GM23338 (cell line): ENCODE measurements at regions not wholly inside any gene's neighbourhood (a gene's known extent, or its start where the extent isn't known, plus 50 kb on each side); places are given as distances from the start of the nearest gene placed in this dataset.

Source experiments
- EZH2 ChIP-seq: fragments of 200-600 bp; sonication (generic); IDR thresholded peaks from one replicate; pipeline ENCODE4 v1.8.0; 2017; ENCODE audit warnings: antibody characterized with exemption, mild to moderate bottlenecking, low read depth; ENCODE audit not compliant: unreplicated experiment
- POLR2AphosphoS5 ChIP-seq: IDR thresholded peaks from 2 replicates; pipeline ENCODE4 v1.6.1; 2016; ENCODE audit warnings: antibody characterized with exemption, low read depth
- TF ChIP-seq, protein P1 (sequence below), 2 experiments: fragments of 200-600 bp in 1 of 2; sonication (generic) in 1 of 2; conservative IDR thresholded peaks; 2 replicates each; pipeline versions ENCODE4 v1.5.1 to v1.6.1; 2016 to 2017; ENCODE audit warnings: antibody characterized with exemption in 2 of 2, low read depth in 2 of 2, mild to moderate bottlenecking in 2 of 2, moderate library complexity in 1 of 2

DNA sequence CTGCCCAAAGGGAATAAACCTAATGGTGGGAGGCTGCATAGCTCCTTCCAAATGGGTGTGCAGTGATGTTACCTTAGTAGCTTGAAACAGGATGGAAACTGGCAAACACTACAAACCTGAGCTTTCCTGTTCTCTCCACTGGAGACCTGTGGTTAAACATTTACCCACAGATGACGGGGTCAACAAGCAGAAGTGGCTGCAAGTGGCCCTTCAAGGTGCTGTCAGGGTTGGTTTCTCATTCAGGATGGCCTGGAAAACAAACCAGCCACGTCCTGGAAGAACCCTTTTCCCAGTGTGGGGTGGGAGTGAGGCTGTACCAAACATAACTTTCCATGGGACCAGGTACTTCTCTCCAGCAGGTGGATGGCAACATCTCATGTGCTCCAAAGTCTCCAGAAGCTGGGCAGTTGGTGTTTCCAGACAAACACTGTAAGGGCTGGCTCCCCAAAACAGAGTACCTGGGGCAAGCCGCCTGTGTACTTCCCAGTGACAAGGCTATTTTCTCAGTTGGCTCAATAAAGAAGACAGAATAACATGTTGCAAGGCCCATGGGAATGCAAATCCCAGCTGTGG, 67.5 kb downstream of the DNAJB9 start:
- TF ChIP-seq, protein P1, sequence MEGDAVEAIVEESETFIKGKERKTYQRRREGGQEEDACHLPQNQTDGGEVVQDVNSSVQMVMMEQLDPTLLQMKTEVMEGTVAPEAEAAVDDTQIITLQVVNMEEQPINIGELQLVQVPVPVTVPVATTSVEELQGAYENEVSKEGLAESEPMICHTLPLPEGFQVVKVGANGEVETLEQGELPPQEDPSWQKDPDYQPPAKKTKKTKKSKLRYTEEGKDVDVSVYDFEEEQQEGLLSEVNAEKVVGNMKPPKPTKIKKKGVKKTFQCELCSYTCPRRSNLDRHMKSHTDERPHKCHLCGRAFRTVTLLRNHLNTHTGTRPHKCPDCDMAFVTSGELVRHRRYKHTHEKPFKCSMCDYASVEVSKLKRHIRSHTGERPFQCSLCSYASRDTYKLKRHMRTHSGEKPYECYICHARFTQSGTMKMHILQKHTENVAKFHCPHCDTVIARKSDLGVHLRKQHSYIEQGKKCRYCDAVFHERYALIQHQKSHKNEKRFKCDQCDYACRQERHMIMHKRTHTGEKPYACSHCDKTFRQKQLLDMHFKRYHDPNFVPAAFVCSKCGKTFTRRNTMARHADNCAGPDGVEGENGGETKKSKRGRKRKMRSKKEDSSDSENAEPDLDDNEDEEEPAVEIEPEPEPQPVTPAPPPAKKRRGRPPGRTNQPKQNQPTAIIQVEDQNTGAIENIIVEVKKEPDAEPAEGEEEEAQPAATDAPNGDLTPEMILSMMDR (conservative IDR thresholded peaks at IDR 0.05; ENCODE audit: low read depth in 2 of 2), result no peak
- TF ChIP-seq EZH2, result no peak
- no peak for TF ChIP-seq POLR2AphosphoS5
